BJ (cell line): ENCODE measurements at regions not wholly inside any gene's neighbourhood (a gene's known extent, or its start where the extent isn't known, plus 50 kb on each side); places are given as distances from the start of the nearest gene placed in this dataset.

Experiments used
- CTCF ChIA-PET: fragments of 350-600 bp; formaldehyde crosslinking; extraction: SDS; loops from one replicate; lab custom pipeline; 2021; ENCODE audit warnings: antibody characterized with exemption, inconsistent platforms; lab: Yijun Ruan, JAX
- POLR2A ChIA-PET: fragments of 300-600 bp; sonication (Branson Sonifier 250); formaldehyde crosslinking; extraction: SDS; loops from one replicate; lab custom pipeline; 2021; ENCODE audit warnings: antibody characterized with exemption; lab: Charles Lee
- DNase-seq: peaks from one replicate; pipeline ENCODE4 v3.0.0-alpha.2; 2011; ENCODE audit warnings: low read depth
- H3K27me3 ChIP-seq: 2 replicates; pipeline ENCODE4 v1.6.0; 2011; ENCODE audit warnings: low read length; ENCODE audit not compliant: control insufficient read depth, insufficient read depth
- H3K36me3 ChIP-seq: 2 replicates; pipeline ENCODE4 v1.5.1; 2011; ENCODE audit warnings: low read length; ENCODE audit not compliant: control insufficient read depth, insufficient read depth
- H3K4me3 ChIP-seq: 2 replicates; pipeline ENCODE4 v1.5.1; 2011; ENCODE audit warnings: low read depth, mild to moderate bottlenecking, control low read depth, low read length
- CTCF ChIP-seq: IDR thresholded peaks from 2 replicates; pipeline ENCODE4 v1.5.1; 2011; ENCODE audit warnings: low read depth, mild to moderate bottlenecking, control low read depth, inconsistent platforms, low read length, moderate library complexity; ENCODE audit not compliant: insufficient read depth

GRCh38 chr14:32007755-32008362 lies 69.2 kb upstream of the ARHGAP5 start:
- Histone ChIP-seq H3K36me3 (no peaks in the 10 kb centered on the region), H3K27me3 (peaks cover 15% of the 10 kb centered on the region), H3K4me3 (no peak overlapping the region)
- no peak for DNase-seq
- ChIA-PET CTCF (interaction anchor here (1.4 kb wide), 1 partner anchor 25 kb away, joined by 3 read pairs; no protein-coding TSS in a partner anchor), POLR2A (no interaction called here)
- no peak for TF ChIP-seq CTCF

- no peak for TF ChIP-seq CTCF
- CTCF ChIA-PET: interaction anchor here (1.4 kb wide), 1 partner anchor 25 kb away, joined by 3 read pairs; no protein-coding TSS in a partner anchor
- H3K27me3 ChIP-seq: peaks cover 14% of the 10 kb centered on the region
- no peaks in the 10 kb centered on the region for H3K36me3 ChIP-seq
- no peak overlapping the region for H3K4me3 ChIP-seq
- DNase-seq: no peak
- POLR2A ChIA-PET: no interaction called here
Measured at GRCh38 chr14:32008602-32009193, 68.4 kb upstream of the ARHGAP5 start.

- Histone ChIP-seq H3K27me3 (peaks cover 14% of the 10 kb centered on the region), H3K36me3 (no peaks in the 10 kb centered on the region), H3K4me3 (no peak overlapping the region)
- DNase-seq: no peak
- CTCF ChIA-PET: no interaction called here
- POLR2A ChIA-PET: no interaction called here
- TF ChIP-seq CTCF: no peak
Measured at GRCh38 chr14:32009221-32009975, 67.7 kb upstream of the ARHGAP5 start.

GRCh38 chr14:32009976-32010581 lies 67.0 kb upstream of the ARHGAP5 start:
- no peak overlapping the region for H3K4me3 ChIP-seq
- ChIA-PET CTCF (interaction anchor here (1.0 to 1.8 kb wide), 2 partner anchors 12 to 242 kb away, joined by 3 to 9 read pairs; no protein-coding TSS in a partner anchor), POLR2A (no interaction called here)
- DNase-seq: no peak
- H3K36me3 ChIP-seq: no peaks in the 10 kb centered on the region
- H3K27me3 ChIP-seq: peaks cover 14% of the 10 kb centered on the region
- TF ChIP-seq CTCF: no peak
